PC-9 (cell line): ENCODE measurements at regions not wholly inside any gene's neighbourhood (a gene's known extent, or its start where the extent isn't known, plus 50 kb on each side); places are given as distances from the start of the nearest gene placed in this dataset.

Source experiments
- EZH2 ChIP-seq: fragments of 200-600 bp; sonication (generic); IDR thresholded peaks from 2 replicates; pipeline ENCODE4 v1.8.0; 2017; ENCODE audit warnings: antibody characterized with exemption, low read depth
- TF ChIP-seq, protein P1 (sequence below): fragments of 200-600 bp; sonication (generic); conservative IDR thresholded peaks from 2 replicates; pipeline ENCODE4 v1.6.1; 2017; ENCODE audit warnings: mixed run types, antibody characterized with exemption, mild to moderate bottlenecking, moderate library complexity

GRCh38 chr15:93250950-93251349 is 161.9 kb upstream of the RGMA start:
- TF ChIP-seq, protein P1, sequence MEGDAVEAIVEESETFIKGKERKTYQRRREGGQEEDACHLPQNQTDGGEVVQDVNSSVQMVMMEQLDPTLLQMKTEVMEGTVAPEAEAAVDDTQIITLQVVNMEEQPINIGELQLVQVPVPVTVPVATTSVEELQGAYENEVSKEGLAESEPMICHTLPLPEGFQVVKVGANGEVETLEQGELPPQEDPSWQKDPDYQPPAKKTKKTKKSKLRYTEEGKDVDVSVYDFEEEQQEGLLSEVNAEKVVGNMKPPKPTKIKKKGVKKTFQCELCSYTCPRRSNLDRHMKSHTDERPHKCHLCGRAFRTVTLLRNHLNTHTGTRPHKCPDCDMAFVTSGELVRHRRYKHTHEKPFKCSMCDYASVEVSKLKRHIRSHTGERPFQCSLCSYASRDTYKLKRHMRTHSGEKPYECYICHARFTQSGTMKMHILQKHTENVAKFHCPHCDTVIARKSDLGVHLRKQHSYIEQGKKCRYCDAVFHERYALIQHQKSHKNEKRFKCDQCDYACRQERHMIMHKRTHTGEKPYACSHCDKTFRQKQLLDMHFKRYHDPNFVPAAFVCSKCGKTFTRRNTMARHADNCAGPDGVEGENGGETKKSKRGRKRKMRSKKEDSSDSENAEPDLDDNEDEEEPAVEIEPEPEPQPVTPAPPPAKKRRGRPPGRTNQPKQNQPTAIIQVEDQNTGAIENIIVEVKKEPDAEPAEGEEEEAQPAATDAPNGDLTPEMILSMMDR, result no peak
- TF ChIP-seq EZH2, result no peak
